ENCODE measurements at regions not wholly inside any gene's neighbourhood (a gene's known extent, or its start where the extent isn't known, plus 50 kb on each side); places are given as distances from the start of the nearest gene placed in this dataset.
"Not testable (repeated sequence)": the region's sequence is repeated elsewhere in the genome, so short reads cannot be mapped to it uniquely, and the experiment has no call there.

GRCh38 chr2:175842996-175843395 lies 159.1 kb downstream of the LNPK start:
- no peak for TF ChIP-seq CTCF (IDR thresholded peaks at IDR 0.05; ENCODE audit: partially characterized antibody, unreplicated experiment)
- DNase-seq, result no peak
- H3K4me3 Mint-ChIP-seq (ENCODE audit: unreplicated experiment), result no peak overlapping the region
- H3K4me1 Mint-ChIP-seq (ENCODE audit: low read depth, unreplicated experiment), result peaks cover 29% of the 10 kb centered on the region
- H3K36me3 Mint-ChIP-seq (ENCODE audit: unreplicated experiment), result peaks cover 10% of the 10 kb centered on the region
- H3K27ac Mint-ChIP-seq (ENCODE audit: unreplicated experiment), result no peak overlapping the region
- H3K9me3 Mint-ChIP-seq (ENCODE audit: unreplicated experiment), result peaks cover 12% of the 10 kb centered on the region
- H3K27me3 Mint-ChIP-seq (ENCODE audit: unreplicated experiment), result peaks cover 5% of the 10 kb centered on the region

- not testable (repeated sequence) for H3K4me3 Mint-ChIP-seq (ENCODE audit: unreplicated experiment); H3K27me3 Mint-ChIP-seq (ENCODE audit: unreplicated experiment); H3K9me3 Mint-ChIP-seq (ENCODE audit: unreplicated experiment); DNase-seq; H3K36me3 Mint-ChIP-seq (ENCODE audit: unreplicated experiment); H3K27ac Mint-ChIP-seq (ENCODE audit: unreplicated experiment)
- peaks cover 32% of the 10 kb centered on the region for H3K4me1 Mint-ChIP-seq (ENCODE audit: low read depth, unreplicated experiment)
Measured at GRCh38 chr2:175840765-175841164, 161.3 kb downstream of the LNPK start.

GRCh38 chr2:175840256-175840655 lies 161.8 kb downstream of the LNPK start:
- no peak for DNase-seq
- TF ChIP-seq CTCF (IDR thresholded peaks at IDR 0.05; ENCODE audit: partially characterized antibody, unreplicated experiment), result no peak
- H3K27ac Mint-ChIP-seq (ENCODE audit: unreplicated experiment), result no peak overlapping the region
- no peaks in the 10 kb centered on the region for H3K36me3 Mint-ChIP-seq (ENCODE audit: unreplicated experiment)
- no peak overlapping the region for H3K4me3 Mint-ChIP-seq (ENCODE audit: unreplicated experiment)
- H3K9me3 Mint-ChIP-seq (ENCODE audit: unreplicated experiment), result peaks cover 2% of the 10 kb centered on the region
- H3K4me1 Mint-ChIP-seq (ENCODE audit: low read depth, unreplicated experiment), result peaks cover 31% of the 10 kb centered on the region
- H3K27me3 Mint-ChIP-seq (ENCODE audit: unreplicated experiment), result no peaks in the 10 kb centered on the region

GRCh38 chr2:175838979-175839378 lies 163.1 kb downstream of the LNPK start:
- no peak for TF ChIP-seq CTCF (IDR thresholded peaks at IDR 0.05; ENCODE audit: partially characterized antibody, unreplicated experiment)
- Mint-ChIP-seq H3K27me3 (ENCODE audit: unreplicated experiment) (peaks cover 5% of the 10 kb centered on the region), H3K4me3 (ENCODE audit: unreplicated experiment) (no peak overlapping the region), H3K9me3 (ENCODE audit: unreplicated experiment) (peaks cover 11% of the 10 kb centered on the region), H3K36me3 (ENCODE audit: unreplicated experiment) (no peaks in the 10 kb centered on the region), H3K4me1 (ENCODE audit: low read depth, unreplicated experiment) (peaks cover 33% of the 10 kb centered on the region), H3K27ac (ENCODE audit: unreplicated experiment) (peak overlapping the region; percentile 25)
- DNase-seq, result no peak

DNA sequence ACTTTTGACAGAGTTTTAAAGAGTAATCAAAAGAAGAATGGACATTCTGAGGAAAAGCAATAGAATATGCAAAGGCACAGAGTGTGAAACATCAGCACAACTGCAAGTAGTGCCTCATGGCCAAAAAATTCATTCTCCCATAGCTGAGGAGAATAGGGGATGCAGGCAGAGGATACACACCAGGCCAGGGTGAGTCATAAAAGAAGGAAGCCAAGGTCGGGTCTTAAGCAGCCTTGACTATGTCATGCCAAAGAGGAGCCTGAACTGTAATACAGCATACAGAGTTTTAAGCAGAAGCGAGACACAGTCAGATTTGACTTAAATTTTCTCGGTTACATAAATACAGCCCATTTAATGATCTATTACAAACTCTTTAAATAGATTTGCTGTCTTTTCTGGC lies 165.0 kb downstream of the LNPK start:
- H3K27ac Mint-ChIP-seq (ENCODE audit: unreplicated experiment), result no peak overlapping the region
- no peaks in the 10 kb centered on the region for H3K36me3 Mint-ChIP-seq (ENCODE audit: unreplicated experiment)
- peaks cover 6% of the 10 kb centered on the region for H3K27me3 Mint-ChIP-seq (ENCODE audit: unreplicated experiment)
- peaks cover 11% of the 10 kb centered on the region for H3K9me3 Mint-ChIP-seq (ENCODE audit: unreplicated experiment)
- peaks cover 42% of the 10 kb centered on the region for H3K4me1 Mint-ChIP-seq (ENCODE audit: low read depth, unreplicated experiment)
- TF ChIP-seq CTCF (IDR thresholded peaks at IDR 0.05; ENCODE audit: partially characterized antibody, unreplicated experiment), result no peak
- no peak overlapping the region for H3K4me3 Mint-ChIP-seq (ENCODE audit: unreplicated experiment)
- no peak for DNase-seq

- Mint-ChIP-seq H3K36me3 (ENCODE audit: unreplicated experiment) (no peaks in the 10 kb centered on the region), H3K27me3 (ENCODE audit: unreplicated experiment) (peaks cover 6% of the 10 kb centered on the region)
Measured at GRCh38 chr2:175836361-175836760, 165.7 kb downstream of the LNPK start.

More at GRCh38 chr2:175836361-175836760, 165.7 kb downstream of the LNPK start:
- peaks cover 11% of the 10 kb centered on the region for H3K9me3 Mint-ChIP-seq (ENCODE audit: unreplicated experiment)
- H3K27ac Mint-ChIP-seq (ENCODE audit: unreplicated experiment), result peak overlapping the region; percentile 2
- DNase-seq, result no peak
- no peak for TF ChIP-seq CTCF (IDR thresholded peaks at IDR 0.05; ENCODE audit: partially characterized antibody, unreplicated experiment)
- H3K4me1 Mint-ChIP-seq (ENCODE audit: low read depth, unreplicated experiment), result peaks cover 44% of the 10 kb centered on the region
- no peak overlapping the region for H3K4me3 Mint-ChIP-seq (ENCODE audit: unreplicated experiment)
